GM13976 (cell line): ENCODE measurements at regions not wholly inside any gene's neighbourhood (a gene's known extent, or its start where the extent isn't known, plus 50 kb on each side); places are given as distances from the start of the nearest gene placed in this dataset.
"Not testable (repeated sequence)": the region's sequence is repeated elsewhere in the genome, so short reads cannot be mapped to it uniquely, and the experiment has no call there.

Experiments used
- DNase-seq: peaks from one replicate; pipeline ENCODE4 v3.0.0; 2012; ENCODE audit warnings: low spot score
- CTCF ChIP-seq: IDR thresholded peaks from 2 replicates; pipeline ENCODE4 v1.5.1; 2012; ENCODE audit warnings: borderline replicate concordance, mild to moderate bottlenecking; ENCODE audit not compliant: insufficient read depth; ENCODE audit errors: extremely low read depth, missing control alignments, control extremely low read depth
- in situ Hi-C: fragments of 300-500 bp; cut with MboI; formaldehyde crosslinking; loops from one replicate; pipeline ENCODE4 v1.12.0; 2022; ENCODE audit warnings: low sequenced_read_pairs, mixed read lengths, inconsistent platforms; ENCODE audit not compliant: unreplicated experiment

- no peak for TF ChIP-seq CTCF
- no peak for DNase-seq
- in situ Hi-C loops, result no loop called here
Observed at GRCh38 chr10:3636356-3637181, 148.4 kb downstream of the KLF6 start.

- no peak for DNase-seq
- TF ChIP-seq CTCF, result no peak
- in situ Hi-C loops, result no loop called here
Observed at GRCh38 chr10:3635697-3636096, 149.3 kb downstream of the KLF6 start.

- TF ChIP-seq CTCF, result no peak
- no peak for DNase-seq
- in situ Hi-C loops, result no loop called here
Observed at GRCh38 chr10:3635211-3635671, 149.8 kb downstream of the KLF6 start.

GRCh38 chr10:3634646-3635045 is 150.4 kb downstream of the KLF6 start:
- DNase-seq, in situ Hi-C loops: not testable (repeated sequence)

- TF ChIP-seq CTCF, result no peak
- in situ Hi-C loops, result no loop called here
- no peak for DNase-seq
Observed at GRCh38 chr10:3631701-3632330, 153.2 kb downstream of the KLF6 start.

GRCh38 chr10:3631291-3631690 is 153.7 kb downstream of the KLF6 start:
- no peak for TF ChIP-seq CTCF
- in situ Hi-C loops, result no loop called here
- no peak for DNase-seq

GRCh38 chr10:3625959-3626751 is 158.9 kb downstream of the KLF6 start:
- in situ Hi-C loops, result no loop called here
- DNase-seq, result no peak
- no peak for TF ChIP-seq CTCF
